Gastrocnemius medialis (tissue), 4 donors: ENCODE measurements at regions not wholly inside any gene's neighbourhood (a gene's known extent, or its start where the extent isn't known, plus 50 kb on each side); places are given as distances from the start of the nearest gene placed in this dataset.

Source experiments
- ATAC-seq, 2 donors: fragments of 150-250 bp; one replicate each; pipeline ENCODE4 v1.9.1; 2016
- DNase-seq, 2 donors: peaks; one replicate each; pipeline ENCODE4 v3.0.0-alpha.2; 2019
- H3K27ac ChIP-seq, 4 donors: fragments of 200-600 bp; sonication (generic); 1 replicate in 1 of 4; 2 replicates in 3 of 4; pipeline ENCODE4 v1.5.1; 2016 to 2018; ENCODE audit warnings: mild to moderate bottlenecking in 2 of 4, moderate library complexity in 1 of 4
- H3K27me3 ChIP-seq, 3 donors: fragments of 200-600 bp; sonication (generic) in 2 of 3; 1 replicate in 1 of 3; 2 replicates in 2 of 3; pipeline versions ENCODE4 v1.5.1 to v1.6.0; 2016 to 2019; ENCODE audit warnings: mild to moderate bottlenecking in 1 of 3, moderate library complexity in 1 of 3
- H3K36me3 ChIP-seq, 2 donors: fragments of 200-600 bp; sonication (generic) in 1 of 2; one replicate each; pipeline ENCODE4 v1.5.1; 2017 to 2018
- H3K4me1 ChIP-seq, 2 donors: fragments of 200-600 bp; sonication (generic) in 1 of 2; one replicate each; pipeline ENCODE4 v1.5.1; 2016 to 2017; ENCODE audit warnings: mild to moderate bottlenecking in 2 of 2
- H3K4me3 ChIP-seq, 4 donors: fragments of 200-600 bp; sonication (generic) in 3 of 4; 1 replicate in 1 of 4; 2 replicates in 3 of 4; pipeline ENCODE4 v1.5.1; 2016 to 2019; ENCODE audit warnings: mild to moderate bottlenecking in 2 of 4
- H3K9me3 ChIP-seq, 3 donors: fragments of 200-600 bp; sonication (generic) in 2 of 3; 1 replicate in 1 of 3; 2 replicates in 2 of 3; pipeline ENCODE4 v1.5.1; 2016 to 2019
- CTCF ChIP-seq, 5 experiments: fragments of 450-650 bp in 3 of 5; fragments of 200-600 bp in 2 of 5; sonication (generic) in 2 of 5; IDR thresholded peaks in 4 of 5; conservative IDR thresholded peaks in 1 of 5; 1 replicate in 4 of 5; 2 replicates in 1 of 5; pipeline ENCODE4 v1.5.1; 2016 to 2019; ENCODE audit warnings: antibody characterized with exemption in 5 of 5, mild to moderate bottlenecking in 3 of 5, moderate library complexity in 3 of 5
- POLR2A ChIP-seq, 2 donors: fragments of 450-650 bp; IDR thresholded peaks; one replicate each; pipeline ENCODE4 v1.6.1; 2017; ENCODE audit warnings: antibody characterized with exemption in 2 of 2, mild to moderate bottlenecking in 2 of 2, moderate library complexity in 2 of 2
- in situ Hi-C, 4 donors: fragments of 200-750 bp; cut with MboI; loops; one replicate each; pipeline versions ENCODE4 v1.15.0 to v1.8.0; 2017; ENCODE audit warnings: low sequenced_read_pairs in 4 of 4
- intact Hi-C: fragments of 100-400 bp; cut with DNase I; formaldehyde crosslinking; loops from one replicate; pipeline ENCODE4 v1.15.1; 2023; ENCODE audit warnings: low total_unique reads

- intact Hi-C loops (no loop called here), in situ Hi-C loops (no loop called here)
- Histone ChIP-seq H3K4me3 (no peak overlapping the region), H3K9me3 (no peaks in the 10 kb centered on the region), H3K27me3 (no peaks in the 10 kb centered on the region), H3K36me3 (no peaks in the 10 kb centered on the region), H3K4me1 (no peaks in the 10 kb centered on the region), H3K27ac (no peak overlapping the region)
- TF ChIP-seq POLR2A (IDR thresholded peaks at IDR 0.05) = no peak
- no peak for TF ChIP-seq CTCF (IDR thresholded peaks at IDR 0.05 in 4 of 5, conservative IDR thresholded peaks at IDR 0.05 in 1 of 5)
- no peak for DNase-seq
- no peak for ATAC-seq
These were observed 119.0 kb upstream of the USP24 start for GRCh38 chr1:55334160-55334559.

- in situ Hi-C loops = no loop called here
These were observed 118.3 kb upstream of the USP24 start for GRCh38 chr1:55333461-55333860.

GRCh38 chr1:55331351-55331750, 116.2 kb upstream of the USP24 start:
- intact Hi-C loops (no loop called here), in situ Hi-C loops (no loop called here)
- no peak for TF ChIP-seq POLR2A (IDR thresholded peaks at IDR 0.05)
- TF ChIP-seq CTCF (IDR thresholded peaks at IDR 0.05 in 4 of 5, conservative IDR thresholded peaks at IDR 0.05 in 1 of 5) = no peak
- no peak overlapping the region for H3K4me3 ChIP-seq
- H3K27ac ChIP-seq = no peak overlapping the region
- no peaks in the 10 kb centered on the region for H3K36me3 ChIP-seq
- no peaks in the 10 kb centered on the region for H3K9me3 ChIP-seq
- H3K27me3 ChIP-seq = no peaks in the 10 kb centered on the region
- ATAC-seq = no peak
- H3K4me1 ChIP-seq = no peaks in the 10 kb centered on the region
- DNase-seq = no peak

More at GRCh38 chr1:55333461-55333860, 118.3 kb upstream of the USP24 start:
- no peak overlapping the region for H3K27ac ChIP-seq
- DNase-seq = no peak
- H3K9me3 ChIP-seq = no peaks in the 10 kb centered on the region
- H3K36me3 ChIP-seq = no peaks in the 10 kb centered on the region
- intact Hi-C loops = no loop called here
- TF ChIP-seq POLR2A (IDR thresholded peaks at IDR 0.05) (no peak), CTCF (IDR thresholded peaks at IDR 0.05 in 4 of 5, conservative IDR thresholded peaks at IDR 0.05 in 1 of 5) (no peak)
- no peaks in the 10 kb centered on the region for H3K4me1 ChIP-seq
- no peak overlapping the region for H3K4me3 ChIP-seq
- H3K27me3 ChIP-seq = no peaks in the 10 kb centered on the region
- ATAC-seq = no peak

- Histone ChIP-seq H3K9me3 (no peaks in the 10 kb centered on the region), H3K4me3 (no peak overlapping the region), H3K27me3 (no peaks in the 10 kb centered on the region), H3K27ac (no peak overlapping the region), H3K36me3 (no peaks in the 10 kb centered on the region), H3K4me1 (no peaks in the 10 kb centered on the region)
- in situ Hi-C loops (no loop called here), intact Hi-C loops (no loop called here)
- TF ChIP-seq POLR2A (IDR thresholded peaks at IDR 0.05) = no peak
- TF ChIP-seq CTCF (IDR thresholded peaks at IDR 0.05 in 4 of 5, conservative IDR thresholded peaks at IDR 0.05 in 1 of 5) = no peak
- DNase-seq (no peak), ATAC-seq (no peak)
These were observed 114.8 kb upstream of the USP24 start for GRCh38 chr1:55329808-55330432.

- ATAC-seq (no peak), DNase-seq (no peak)
- no peak for TF ChIP-seq CTCF (IDR thresholded peaks at IDR 0.05 in 4 of 5, conservative IDR thresholded peaks at IDR 0.05 in 1 of 5)
- no peak for TF ChIP-seq POLR2A (IDR thresholded peaks at IDR 0.05)
- in situ Hi-C loops = no loop called here
- no peak overlapping the region for H3K27ac ChIP-seq
- no peaks in the 10 kb centered on the region for H3K4me1 ChIP-seq
- H3K9me3 ChIP-seq = no peaks in the 10 kb centered on the region
- intact Hi-C loops = no loop called here
- no peaks in the 10 kb centered on the region for H3K27me3 ChIP-seq
- no peaks in the 10 kb centered on the region for H3K36me3 ChIP-seq
- H3K4me3 ChIP-seq = no peak overlapping the region
These were observed 113.9 kb upstream of the USP24 start for GRCh38 chr1:55329091-55329490.
